Neural cell (in vitro differentiated cells): ENCODE measurements at regions not wholly inside any gene's neighbourhood (a gene's known extent, or its start where the extent isn't known, plus 50 kb on each side); places are given as distances from the start of the nearest gene placed in this dataset.

Source experiments
- H2AFZ ChIP-seq: fragments of 200-600, 300-800 bp; sonication (generic), shearing (Covaris generic); 2 replicates; pipeline ENCODE4 v1.6.0; 2014; ENCODE audit warnings: low read depth, mild to moderate bottlenecking, antibody characterized with exemption, low read length, moderate library complexity
- H3F3A ChIP-seq: fragments of 200-600 bp; shearing (Covaris generic); 2 replicates; pipeline ENCODE4 v1.6.1; 2016; ENCODE audit warnings: mild to moderate bottlenecking, moderate library complexity, mixed read lengths, antibody characterized with exemption, low read length; ENCODE audit not compliant: insufficient read depth, poor library complexity, severe bottlenecking
- H3K27ac ChIP-seq: fragments of 200-600, 300-800 bp; sonication (generic), shearing (Covaris generic); 2 replicates; pipeline ENCODE4 v1.5.1; 2014; ENCODE audit warnings: mild to moderate bottlenecking, low read length, moderate library complexity
- H3K27me3 ChIP-seq: fragments of 300-800, 200-600 bp; sonication (generic), shearing (Covaris generic); 2 replicates; pipeline ENCODE4 v1.6.0; 2014; ENCODE audit warnings: mild to moderate bottlenecking, low read depth, low read length, moderate library complexity; ENCODE audit not compliant: insufficient read depth
- H3K36me3 ChIP-seq: fragments of 300-800, 200-600 bp; sonication (generic), shearing (Covaris generic); 2 replicates; pipeline ENCODE4 v1.5.1; 2014; ENCODE audit warnings: mild to moderate bottlenecking, antibody characterized with exemption, low read length, moderate library complexity; ENCODE audit not compliant: insufficient read depth
- H3K4me2 ChIP-seq: fragments of 300-800, 200-600 bp; sonication (generic), shearing (Covaris generic); 2 replicates; pipeline ENCODE4 v1.6.0; 2014; ENCODE audit warnings: mild to moderate bottlenecking, low read length
- H3K4me3 ChIP-seq: fragments of 300-800, 200-600 bp; sonication (generic), shearing (Covaris generic); 2 replicates; pipeline ENCODE4 v1.5.1; 2014; ENCODE audit warnings: mild to moderate bottlenecking, low read length, moderate library complexity
- H3K79me2 ChIP-seq: fragments of 200-600 bp; shearing (Covaris generic); replicated peaks from 2 replicates; pipeline ENCODE4 v1.6.0; 2014; ENCODE audit warnings: mild to moderate bottlenecking, low read length, moderate library complexity; ENCODE audit not compliant: insufficient read depth
- H3K9ac ChIP-seq: fragments of 300-800, 200-600 bp; sonication (generic), shearing (Covaris generic); 2 replicates; pipeline ENCODE4 v1.6.1; 2016; ENCODE audit warnings: mild to moderate bottlenecking, low read length, mixed read lengths
- H3K9me2 ChIP-seq: fragments of 200-600 bp; shearing (Covaris generic); 2 replicates; pipeline ENCODE4 v1.6.1; 2016; ENCODE audit warnings: mild to moderate bottlenecking, low read length, mixed read lengths; ENCODE audit not compliant: insufficient read depth
- H3K9me3 ChIP-seq: fragments of 200-600, 300-800 bp; sonication (generic), shearing (Covaris generic); 2 replicates; pipeline ENCODE4 v1.6.1; 2016; ENCODE audit warnings: mild to moderate bottlenecking, mixed run types, low read length, moderate library complexity, mixed read lengths
- H4K20me1 ChIP-seq: fragments of 200-600 bp; shearing (Covaris generic); 2 replicates; pipeline ENCODE4 v1.6.1; 2016; ENCODE audit warnings: mild to moderate bottlenecking, mixed run types; ENCODE audit not compliant: insufficient read depth
- EP300 ChIP-seq: fragments of 450-650 bp; conservative IDR thresholded peaks from 2 replicates; pipeline ENCODE4 v1.6.1; 2014; ENCODE audit warnings: antibody characterized with exemption, mild to moderate bottlenecking, moderate library complexity; ENCODE audit not compliant: poor library complexity, severe bottlenecking
- EZH2 ChIP-seq: fragments of 200-600, 300-800 bp; shearing (Covaris generic), sonication (generic); IDR thresholded peaks from 2 replicates; pipeline ENCODE4 v1.6.1; 2014; ENCODE audit warnings: antibody characterized with exemption, low read length, borderline replicate concordance, mild to moderate bottlenecking; ENCODE audit not compliant: insufficient read depth, poor library complexity, severe bottlenecking
- MXI1 ChIP-seq: fragments of 450-650 bp; conservative IDR thresholded peaks from 2 replicates; pipeline ENCODE4 v1.6.1; 2014; ENCODE audit warnings: antibody characterized with exemption, mild to moderate bottlenecking; ENCODE audit not compliant: poor library complexity, severe bottlenecking
- POLR2AphosphoS5 ChIP-seq: IDR thresholded peaks from 2 replicates; pipeline ENCODE4 v1.6.1; 2012
- RAD21 ChIP-seq: fragments of 450-650 bp; conservative IDR thresholded peaks from 2 replicates; pipeline ENCODE4 v1.6.1; 2014; ENCODE audit warnings: antibody characterized with exemption, mild to moderate bottlenecking, moderate library complexity
- SMC3 ChIP-seq: fragments of 450-650 bp; conservative IDR thresholded peaks from 2 replicates; pipeline ENCODE4 v1.6.1; 2014; ENCODE audit warnings: antibody characterized with exemption, mild to moderate bottlenecking, moderate library complexity; ENCODE audit not compliant: poor library complexity
- TAF1 ChIP-seq: IDR thresholded peaks from 2 replicates; pipeline ENCODE4 v1.6.1; 2012; ENCODE audit warnings: low read depth
- TF ChIP-seq, protein P1 (sequence below): fragments of 450-650 bp; IDR thresholded peaks from 2 replicates; pipeline ENCODE4 v1.5.1; 2014; ENCODE audit warnings: antibody characterized with exemption, mild to moderate bottlenecking, moderate library complexity; ENCODE audit not compliant: poor library complexity, severe bottlenecking
- TF ChIP-seq, protein P2 (sequence below): IDR thresholded peaks from 2 replicates; pipeline ENCODE4 v1.6.1; 2012; ENCODE audit warnings: borderline replicate concordance

GRCh38 chr1:95640746-95641145 lies 406.7 kb downstream of the RWDD3 start:
- H3K9me3 ChIP-seq = no peaks in the 10 kb centered on the region
- H4K20me1 ChIP-seq = no peaks in the 10 kb centered on the region
- H3K9me2 ChIP-seq = no peaks in the 10 kb centered on the region
- no peaks in the 10 kb centered on the region for H3K79me2 ChIP-seq
- H3K4me3 ChIP-seq = no peak overlapping the region
- H3K4me2 ChIP-seq = no peak overlapping the region
- H3K36me3 ChIP-seq = no peaks in the 10 kb centered on the region
- H2AFZ ChIP-seq = no peak overlapping the region
- no peak for TF ChIP-seq POLR2AphosphoS5
- TF ChIP-seq, protein P1, sequence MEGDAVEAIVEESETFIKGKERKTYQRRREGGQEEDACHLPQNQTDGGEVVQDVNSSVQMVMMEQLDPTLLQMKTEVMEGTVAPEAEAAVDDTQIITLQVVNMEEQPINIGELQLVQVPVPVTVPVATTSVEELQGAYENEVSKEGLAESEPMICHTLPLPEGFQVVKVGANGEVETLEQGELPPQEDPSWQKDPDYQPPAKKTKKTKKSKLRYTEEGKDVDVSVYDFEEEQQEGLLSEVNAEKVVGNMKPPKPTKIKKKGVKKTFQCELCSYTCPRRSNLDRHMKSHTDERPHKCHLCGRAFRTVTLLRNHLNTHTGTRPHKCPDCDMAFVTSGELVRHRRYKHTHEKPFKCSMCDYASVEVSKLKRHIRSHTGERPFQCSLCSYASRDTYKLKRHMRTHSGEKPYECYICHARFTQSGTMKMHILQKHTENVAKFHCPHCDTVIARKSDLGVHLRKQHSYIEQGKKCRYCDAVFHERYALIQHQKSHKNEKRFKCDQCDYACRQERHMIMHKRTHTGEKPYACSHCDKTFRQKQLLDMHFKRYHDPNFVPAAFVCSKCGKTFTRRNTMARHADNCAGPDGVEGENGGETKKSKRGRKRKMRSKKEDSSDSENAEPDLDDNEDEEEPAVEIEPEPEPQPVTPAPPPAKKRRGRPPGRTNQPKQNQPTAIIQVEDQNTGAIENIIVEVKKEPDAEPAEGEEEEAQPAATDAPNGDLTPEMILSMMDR = no peak
- TF ChIP-seq TAF1 = no peak
- TF ChIP-seq SMC3 = no peak
- TF ChIP-seq EZH2 = no peak
- TF ChIP-seq EP300 = no peak
- TF ChIP-seq RAD21 = no peak
- TF ChIP-seq MXI1 = no peak
- TF ChIP-seq, protein P2, sequence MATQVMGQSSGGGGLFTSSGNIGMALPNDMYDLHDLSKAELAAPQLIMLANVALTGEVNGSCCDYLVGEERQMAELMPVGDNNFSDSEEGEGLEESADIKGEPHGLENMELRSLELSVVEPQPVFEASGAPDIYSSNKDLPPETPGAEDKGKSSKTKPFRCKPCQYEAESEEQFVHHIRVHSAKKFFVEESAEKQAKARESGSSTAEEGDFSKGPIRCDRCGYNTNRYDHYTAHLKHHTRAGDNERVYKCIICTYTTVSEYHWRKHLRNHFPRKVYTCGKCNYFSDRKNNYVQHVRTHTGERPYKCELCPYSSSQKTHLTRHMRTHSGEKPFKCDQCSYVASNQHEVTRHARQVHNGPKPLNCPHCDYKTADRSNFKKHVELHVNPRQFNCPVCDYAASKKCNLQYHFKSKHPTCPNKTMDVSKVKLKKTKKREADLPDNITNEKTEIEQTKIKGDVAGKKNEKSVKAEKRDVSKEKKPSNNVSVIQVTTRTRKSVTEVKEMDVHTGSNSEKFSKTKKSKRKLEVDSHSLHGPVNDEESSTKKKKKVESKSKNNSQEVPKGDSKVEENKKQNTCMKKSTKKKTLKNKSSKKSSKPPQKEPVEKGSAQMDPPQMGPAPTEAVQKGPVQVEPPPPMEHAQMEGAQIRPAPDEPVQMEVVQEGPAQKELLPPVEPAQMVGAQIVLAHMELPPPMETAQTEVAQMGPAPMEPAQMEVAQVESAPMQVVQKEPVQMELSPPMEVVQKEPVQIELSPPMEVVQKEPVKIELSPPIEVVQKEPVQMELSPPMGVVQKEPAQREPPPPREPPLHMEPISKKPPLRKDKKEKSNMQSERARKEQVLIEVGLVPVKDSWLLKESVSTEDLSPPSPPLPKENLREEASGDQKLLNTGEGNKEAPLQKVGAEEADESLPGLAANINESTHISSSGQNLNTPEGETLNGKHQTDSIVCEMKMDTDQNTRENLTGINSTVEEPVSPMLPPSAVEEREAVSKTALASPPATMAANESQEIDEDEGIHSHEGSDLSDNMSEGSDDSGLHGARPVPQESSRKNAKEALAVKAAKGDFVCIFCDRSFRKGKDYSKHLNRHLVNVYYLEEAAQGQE = no peak
- H3K27me3 ChIP-seq = no peaks in the 10 kb centered on the region
- no peak overlapping the region for H3K27ac ChIP-seq
- H3K9ac ChIP-seq = no peak overlapping the region
- no peaks in the 10 kb centered on the region for H3F3A ChIP-seq

DNA sequence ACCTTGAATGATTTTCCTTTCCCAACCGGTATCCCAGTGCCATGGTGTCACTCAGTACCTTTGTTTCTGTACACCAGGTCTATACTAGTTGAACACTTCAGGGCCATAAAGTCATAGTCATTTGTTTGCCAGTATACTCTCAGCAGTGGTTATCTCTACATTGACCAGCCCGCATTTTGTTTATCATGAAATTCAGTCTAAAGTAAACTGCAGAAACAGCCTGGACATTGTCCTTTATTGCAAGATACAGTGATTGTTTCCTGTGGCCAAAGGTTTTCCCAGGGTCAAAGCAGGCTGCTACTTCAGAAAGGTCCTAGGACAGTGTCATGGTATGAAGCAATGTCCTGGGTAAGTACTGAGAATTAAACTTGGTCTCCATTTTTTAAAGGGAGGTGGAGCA lies 407.4 kb downstream of the RWDD3 start:
- Histone ChIP-seq H3K27me3 (no peaks in the 10 kb centered on the region), H3K9me2 (no peaks in the 10 kb centered on the region), H3K9ac (no peak overlapping the region), H3K36me3 (no peaks in the 10 kb centered on the region), H3K4me3 (no peak overlapping the region), H4K20me1 (no peaks in the 10 kb centered on the region), H3K4me2 (no peak overlapping the region), H3K79me2 (no peaks in the 10 kb centered on the region), H3K27ac (no peak overlapping the region), H3F3A (no peaks in the 10 kb centered on the region), H3K9me3 (no peaks in the 10 kb centered on the region), H2AFZ (no peak overlapping the region)
- TF ChIP-seq EP300 (no peak), RAD21 (no peak)

GRCh38 chr1:95642035-95642434 lies 408.0 kb downstream of the RWDD3 start:
- no peak overlapping the region for H2AFZ ChIP-seq
- H3K27me3 ChIP-seq = no peaks in the 10 kb centered on the region
- H3F3A ChIP-seq = no peaks in the 10 kb centered on the region
- H3K79me2 ChIP-seq = no peaks in the 10 kb centered on the region
- H3K4me3 ChIP-seq = no peak overlapping the region
- no peaks in the 10 kb centered on the region for H3K9me2 ChIP-seq
- H3K9me3 ChIP-seq = no peaks in the 10 kb centered on the region
- no peak overlapping the region for H3K27ac ChIP-seq
- H3K4me2 ChIP-seq = no peak overlapping the region
- H3K36me3 ChIP-seq = no peaks in the 10 kb centered on the region
- TF ChIP-seq, protein P1 = no peak
- TF ChIP-seq POLR2AphosphoS5 = no peak
- no peak for TF ChIP-seq EP300
- no peak overlapping the region for H3K9ac ChIP-seq
- H4K20me1 ChIP-seq = no peaks in the 10 kb centered on the region
